Liver (tissue), 8 donors: ENCODE measurements at regions not wholly inside any gene's neighbourhood (a gene's known extent, or its start where the extent isn't known, plus 50 kb on each side); places are given as distances from the start of the nearest gene placed in this dataset.

ENCODE experiments used
- DNase-seq: peaks from one replicate; pipeline ENCODE4 v3.0.0-alpha.2; 2017; ENCODE audit warnings: low spot score
- H3K27ac ChIP-seq, 2 donors: one replicate each; pipeline ENCODE4 v1.7.0; 2013; ENCODE audit warnings: inconsistent platforms in 2 of 2, low read length in 2 of 2, control low read depth in 1 of 2, low read depth in 1 of 2, mild to moderate bottlenecking in 1 of 2
- H3K27me3 ChIP-seq, 4 donors: one replicate each; pipeline versions ENCODE4 v1.6.1 to v1.7.0; 2013; ENCODE audit warnings: low read length in 3 of 4, inconsistent platforms in 1 of 4, mild to moderate bottlenecking in 1 of 4, moderate library complexity in 1 of 4; ENCODE audit not compliant: control insufficient read depth in 4 of 4, insufficient read depth in 4 of 4
- H3K36me3 ChIP-seq, 4 donors: one replicate each; pipeline versions ENCODE4 v1.6.1 to v1.7.0; 2013; ENCODE audit warnings: low read length in 3 of 4, mild to moderate bottlenecking in 3 of 4, low read depth in 1 of 4, moderate library complexity in 1 of 4; ENCODE audit not compliant: control insufficient read depth in 4 of 4, insufficient read depth in 3 of 4
- H3K4me1 ChIP-seq, 4 donors: one replicate each; pipeline versions ENCODE4 v1.6.1 to v1.7.0; 2013; ENCODE audit warnings: low read length in 3 of 4, mild to moderate bottlenecking in 3 of 4, moderate library complexity in 1 of 4; ENCODE audit not compliant: control insufficient read depth in 4 of 4, insufficient read depth in 4 of 4
- H3K4me3 ChIP-seq, 3 donors: one replicate each; pipeline versions ENCODE4 v1.6.1 to v1.7.0; 2013; ENCODE audit warnings: low read length in 3 of 3, control low read depth in 1 of 3, low read depth in 1 of 3, mild to moderate bottlenecking in 1 of 3
- H3K9ac ChIP-seq, 2 donors: one replicate each; pipeline ENCODE4 v1.7.0; 2013; ENCODE audit warnings: low read length in 2 of 2, mild to moderate bottlenecking in 2 of 2, moderate library complexity in 2 of 2, control low read depth in 1 of 2, low read depth in 1 of 2
- H3K9me3 ChIP-seq, 4 donors: one replicate each; pipeline versions ENCODE4 v1.6.1 to v1.7.0; 2013; ENCODE audit warnings: low read length in 3 of 4; ENCODE audit not compliant: control insufficient read depth in 4 of 4
- ATF3 ChIP-seq: IDR thresholded peaks from 2 replicates; pipeline ENCODE4 v1.6.1; 2016; ENCODE audit warnings: antibody characterized with exemption
- EGR1 ChIP-seq, 2 donors: IDR thresholded peaks; 2 replicates each; pipeline ENCODE4 v1.6.1; 2016 to 2018; ENCODE audit warnings: antibody characterized with exemption in 2 of 2, low read depth in 2 of 2
- FOXA1 ChIP-seq: IDR thresholded peaks from 2 replicates; pipeline ENCODE4 v1.6.1; 2016; ENCODE audit warnings: antibody characterized with exemption
- FOXA2 ChIP-seq: IDR thresholded peaks from 2 replicates; pipeline ENCODE4 v1.6.1; 2016; ENCODE audit warnings: antibody characterized with exemption
- GABPA ChIP-seq, 2 donors: IDR thresholded peaks in 1 of 2; conservative IDR thresholded peaks in 1 of 2; 2 replicates each; pipeline ENCODE4 v1.6.1; 2016; ENCODE audit warnings: antibody characterized with exemption in 2 of 2, mild to moderate bottlenecking in 1 of 2, moderate library complexity in 1 of 2
- HNF4A ChIP-seq, 2 donors: conservative IDR thresholded peaks; 2 replicates each; pipeline ENCODE4 v1.6.1; 2016; ENCODE audit warnings: antibody characterized with exemption in 2 of 2, mild to moderate bottlenecking in 2 of 2
- HNF4G ChIP-seq: IDR thresholded peaks from 2 replicates; pipeline ENCODE4 v1.6.1; 2016; ENCODE audit warnings: antibody characterized with exemption
- JUND ChIP-seq, 2 donors: IDR thresholded peaks; 2 replicates each; pipeline ENCODE4 v1.6.1; 2016; ENCODE audit warnings: antibody characterized with exemption in 2 of 2
- NR2F2 ChIP-seq: IDR thresholded peaks from 2 replicates; pipeline ENCODE4 v1.6.1; 2016; ENCODE audit warnings: antibody characterized with exemption
- RAD21 ChIP-seq, 2 donors: IDR thresholded peaks; 2 replicates each; pipeline ENCODE4 v1.6.1; 2016; ENCODE audit warnings: antibody characterized with exemption in 2 of 2, mild to moderate bottlenecking in 2 of 2
- RXRA ChIP-seq, 2 donors: IDR thresholded peaks; 2 replicates each; pipeline ENCODE4 v1.6.1; 2017 to 2018; ENCODE audit warnings: antibody characterized with exemption in 2 of 2, mild to moderate bottlenecking in 1 of 2
- SP1 ChIP-seq: IDR thresholded peaks from 2 replicates; pipeline ENCODE4 v1.6.1; 2018; ENCODE audit warnings: antibody characterized with exemption, mild to moderate bottlenecking
- TAF1 ChIP-seq: conservative IDR thresholded peaks from 2 replicates; pipeline ENCODE4 v1.6.1; 2016; ENCODE audit warnings: antibody characterized with exemption, mild to moderate bottlenecking
- YY1 ChIP-seq: IDR thresholded peaks from 2 replicates; pipeline ENCODE4 v1.6.1; 2016; ENCODE audit warnings: antibody characterized with exemption, mild to moderate bottlenecking
- ZBTB33 ChIP-seq: IDR thresholded peaks from 2 replicates; pipeline ENCODE4 v1.6.1; 2016; ENCODE audit warnings: antibody characterized with exemption
- WGBS: extraction: QIAGEN DNeasy Blood & Tissue Kit; methylation state at CpG from one replicate; pipeline ENCODE4 v1.1.7; 2013; 5-methylcytosine and 5-hydroxymethylcytosine counted together
- TF ChIP-seq, protein P1 (sequence below): fragments of 150-350 bp; IDR thresholded peaks from 2 replicates; pipeline ENCODE4 v1.5.1; 2017; ENCODE audit warnings: improper control_type of control experiment, low read depth, low read length; ENCODE audit not compliant: missing input control
- TF ChIP-seq, protein P2 (sequence below): IDR thresholded peaks from 2 replicates; pipeline ENCODE4 v1.6.1; 2016; ENCODE audit warnings: antibody characterized with exemption
- TF ChIP-seq, protein P3 (sequence below): IDR thresholded peaks from 2 replicates; pipeline ENCODE4 v1.6.1; 2016; ENCODE audit warnings: antibody characterized with exemption, mild to moderate bottlenecking
- donor health status: healthy.
- donor health status: healthy.
- donor health status: healthy.
- donor health status: healthy.
- donor health status: healthy.

GRCh38 chr5:19274578-19274977 is 713.4 kb downstream of the CDH18 start:
- DNase-seq, result no peak
- no peaks in the 10 kb centered on the region for H3K27me3 ChIP-seq
- H3K9me3 ChIP-seq, result peaks cover 0 to 3% (median 0%) of the 10 kb centered on the region in 4 donors
- no peak overlapping the region for H3K9ac ChIP-seq
- no peak overlapping the region for H3K4me3 ChIP-seq
- WGBS, result 61% methylated on average over 3 of the region's 3 CpGs
- no peaks in the 10 kb centered on the region for H3K4me1 ChIP-seq
- TF ChIP-seq, protein P1, sequence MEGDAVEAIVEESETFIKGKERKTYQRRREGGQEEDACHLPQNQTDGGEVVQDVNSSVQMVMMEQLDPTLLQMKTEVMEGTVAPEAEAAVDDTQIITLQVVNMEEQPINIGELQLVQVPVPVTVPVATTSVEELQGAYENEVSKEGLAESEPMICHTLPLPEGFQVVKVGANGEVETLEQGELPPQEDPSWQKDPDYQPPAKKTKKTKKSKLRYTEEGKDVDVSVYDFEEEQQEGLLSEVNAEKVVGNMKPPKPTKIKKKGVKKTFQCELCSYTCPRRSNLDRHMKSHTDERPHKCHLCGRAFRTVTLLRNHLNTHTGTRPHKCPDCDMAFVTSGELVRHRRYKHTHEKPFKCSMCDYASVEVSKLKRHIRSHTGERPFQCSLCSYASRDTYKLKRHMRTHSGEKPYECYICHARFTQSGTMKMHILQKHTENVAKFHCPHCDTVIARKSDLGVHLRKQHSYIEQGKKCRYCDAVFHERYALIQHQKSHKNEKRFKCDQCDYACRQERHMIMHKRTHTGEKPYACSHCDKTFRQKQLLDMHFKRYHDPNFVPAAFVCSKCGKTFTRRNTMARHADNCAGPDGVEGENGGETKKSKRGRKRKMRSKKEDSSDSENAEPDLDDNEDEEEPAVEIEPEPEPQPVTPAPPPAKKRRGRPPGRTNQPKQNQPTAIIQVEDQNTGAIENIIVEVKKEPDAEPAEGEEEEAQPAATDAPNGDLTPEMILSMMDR, result no peak
- TF ChIP-seq RXRA (IDR thresholded peaks at IDR 0.05) (no peak), SP1 (no peak), HNF4A (conservative IDR thresholded peaks at IDR 0.05) (no peak), TAF1 (no peak), ATF3 (no peak), EGR1 (IDR thresholded peaks at IDR 0.05; ENCODE audit: low read depth in 2 of 2) (no peak), ZBTB33 (no peak), HNF4G (no peak), GABPA (IDR thresholded peaks at IDR 0.05 in 1 of 2, conservative IDR thresholded peaks at IDR 0.05 in 1 of 2) (no peak), JUND (IDR thresholded peaks at IDR 0.05) (no peak), YY1 (no peak), RAD21 (IDR thresholded peaks at IDR 0.05) (no peak), FOXA1 (no peak)
- TF ChIP-seq, protein P2, sequence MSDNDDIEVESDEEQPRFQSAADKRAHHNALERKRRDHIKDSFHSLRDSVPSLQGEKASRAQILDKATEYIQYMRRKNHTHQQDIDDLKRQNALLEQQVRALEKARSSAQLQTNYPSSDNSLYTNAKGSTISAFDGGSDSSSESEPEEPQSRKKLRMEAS, result no peak
- TF ChIP-seq, protein P3, sequence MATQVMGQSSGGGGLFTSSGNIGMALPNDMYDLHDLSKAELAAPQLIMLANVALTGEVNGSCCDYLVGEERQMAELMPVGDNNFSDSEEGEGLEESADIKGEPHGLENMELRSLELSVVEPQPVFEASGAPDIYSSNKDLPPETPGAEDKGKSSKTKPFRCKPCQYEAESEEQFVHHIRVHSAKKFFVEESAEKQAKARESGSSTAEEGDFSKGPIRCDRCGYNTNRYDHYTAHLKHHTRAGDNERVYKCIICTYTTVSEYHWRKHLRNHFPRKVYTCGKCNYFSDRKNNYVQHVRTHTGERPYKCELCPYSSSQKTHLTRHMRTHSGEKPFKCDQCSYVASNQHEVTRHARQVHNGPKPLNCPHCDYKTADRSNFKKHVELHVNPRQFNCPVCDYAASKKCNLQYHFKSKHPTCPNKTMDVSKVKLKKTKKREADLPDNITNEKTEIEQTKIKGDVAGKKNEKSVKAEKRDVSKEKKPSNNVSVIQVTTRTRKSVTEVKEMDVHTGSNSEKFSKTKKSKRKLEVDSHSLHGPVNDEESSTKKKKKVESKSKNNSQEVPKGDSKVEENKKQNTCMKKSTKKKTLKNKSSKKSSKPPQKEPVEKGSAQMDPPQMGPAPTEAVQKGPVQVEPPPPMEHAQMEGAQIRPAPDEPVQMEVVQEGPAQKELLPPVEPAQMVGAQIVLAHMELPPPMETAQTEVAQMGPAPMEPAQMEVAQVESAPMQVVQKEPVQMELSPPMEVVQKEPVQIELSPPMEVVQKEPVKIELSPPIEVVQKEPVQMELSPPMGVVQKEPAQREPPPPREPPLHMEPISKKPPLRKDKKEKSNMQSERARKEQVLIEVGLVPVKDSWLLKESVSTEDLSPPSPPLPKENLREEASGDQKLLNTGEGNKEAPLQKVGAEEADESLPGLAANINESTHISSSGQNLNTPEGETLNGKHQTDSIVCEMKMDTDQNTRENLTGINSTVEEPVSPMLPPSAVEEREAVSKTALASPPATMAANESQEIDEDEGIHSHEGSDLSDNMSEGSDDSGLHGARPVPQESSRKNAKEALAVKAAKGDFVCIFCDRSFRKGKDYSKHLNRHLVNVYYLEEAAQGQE, result no peak
- no peak overlapping the region for H3K27ac ChIP-seq
- H3K36me3 ChIP-seq, result no peaks in the 10 kb centered on the region

- no peaks in the 10 kb centered on the region for H3K4me1 ChIP-seq
- no peak for DNase-seq
- no peaks in the 10 kb centered on the region for H3K36me3 ChIP-seq
- no peak overlapping the region for H3K9ac ChIP-seq
- H3K4me3 ChIP-seq, result no peak overlapping the region
- H3K27ac ChIP-seq, result no peak overlapping the region
- no peaks in the 10 kb centered on the region for H3K27me3 ChIP-seq
- 85% methylated on average over 3 of the region's 3 CpGs for WGBS
- peaks cover 0 to 1% (median 0%) of the 10 kb centered on the region in 4 donors for H3K9me3 ChIP-seq
- TF ChIP-seq RXRA (IDR thresholded peaks at IDR 0.05) (no peak), NR2F2 (no peak), ATF3 (no peak), FOXA2 (no peak), EGR1 (IDR thresholded peaks at IDR 0.05; ENCODE audit: low read depth in 2 of 2) (no peak), JUND (IDR thresholded peaks at IDR 0.05) (no peak)
- TF ChIP-seq, protein P1, result no peak
- TF ChIP-seq, protein P3, result no peak
Observed at GRCh38 chr5:19285286-19285685, 702.7 kb downstream of the CDH18 start.
